ENCODE measurements at regions not wholly inside any gene's neighbourhood (a gene's known extent, or its start where the extent isn't known, plus 50 kb on each side); places are given as distances from the start of the nearest gene placed in this dataset.
"Not testable (repeated sequence)": the region's sequence is repeated elsewhere in the genome, so short reads cannot be mapped to it uniquely, and the experiment has no call there.

GRCh38 chr22:16403661-16404060, 188.9 kb downstream of the CCT8L2 start:
- not testable (repeated sequence) for TF ChIP-seq CTCF (IDR thresholded peaks at IDR 0.05; ENCODE audit: low read depth, low read length); EZH2phosphoT487 (IDR thresholded peaks at IDR 0.05; ENCODE audit: low read depth)

Data from OCI-LY3 (cell line).